Psoas muscle (tissue), 7 donors: ENCODE measurements at regions not wholly inside any gene's neighbourhood (a gene's known extent, or its start where the extent isn't known, plus 50 kb on each side); places are given as distances from the start of the nearest gene placed in this dataset.
"Not testable (repeated sequence)": the region's sequence is repeated elsewhere in the genome, so short reads cannot be mapped to it uniquely, and the experiment has no call there.

Experiments
- ATAC-seq, 4 donors: fragments of 200-7000 bp; cut with Tn5 transposase; one replicate each; pipeline ENCODE4 v1.9.1; 2020; ENCODE audit warnings: moderate library complexity in 3 of 4, mild to moderate bottlenecking in 2 of 4
- DNase-seq, 2 donors: peaks; one replicate each; pipeline ENCODE4 v3.0.0-alpha.2; 2020
- H3K27ac ChIP-seq: fragments of 200-600 bp; one replicate; pipeline ENCODE4 v1.8.0; 2022
- H3K27me3 ChIP-seq, 3 donors: fragments of 200-600 bp in 1 of 3; one replicate each; pipeline versions ENCODE4 v1.6.1 to v1.8.0; 2013 to 2022; ENCODE audit warnings: low read length in 2 of 3, mild to moderate bottlenecking in 2 of 3, moderate library complexity in 1 of 3; ENCODE audit not compliant: insufficient read depth in 3 of 3
- H3K36me3 ChIP-seq, 2 donors: fragments of 200-600 bp in 1 of 2; one replicate each; pipeline versions ENCODE4 v1.6.1 to v1.8.0; 2013 to 2022; ENCODE audit warnings: low read depth in 1 of 2, mild to moderate bottlenecking in 1 of 2, moderate library complexity in 1 of 2; ENCODE audit not compliant: insufficient read depth in 1 of 2
- H3K4me1 ChIP-seq: fragments of 200-600 bp; one replicate; pipeline ENCODE4 v1.8.0; 2022
- H3K4me3 ChIP-seq: fragments of 200-600 bp; one replicate; pipeline ENCODE4 v1.8.0; 2022; ENCODE audit warnings: mild to moderate bottlenecking
- H3K9me3 ChIP-seq: fragments of 200-600 bp; one replicate; pipeline ENCODE4 v1.8.0; 2022
- WGBS, 3 donors: extraction: QIAGEN DNeasy Blood & Tissue Kit; methylation state at CpG; one replicate each; pipeline versions ENCODE4 v1.1.6 to v1.1.7; 2013; 5-methylcytosine and 5-hydroxymethylcytosine counted together
- intact Hi-C, 2 donors: fragments of 100-400 bp; cut with DNase I; formaldehyde crosslinking; loops; one replicate each; pipeline versions ENCODE4 v1.11.0 to v1.14.2; 2022
- TF ChIP-seq, protein P1 (sequence below): fragments of 200-600 bp; IDR thresholded peaks from one replicate; pipeline ENCODE4 v1.8.0; 2022; ENCODE audit warnings: antibody characterized with exemption
- donor health status: healthy with polysubstance abuse.
- donor health status: DM: no; HTN: no; CAD: no; lungs with moderate emphysema.
- donor health status: Bipolar disorder and iron deficiency.
- donor health status: healthy.
- donor health status: DM: yes; HTN: yes; CAD: no.
- donor health status: DM: no; HTN: no; CAD: no.
- donor health status: DM: yes; HTN: yes; CAD: no.

DNA sequence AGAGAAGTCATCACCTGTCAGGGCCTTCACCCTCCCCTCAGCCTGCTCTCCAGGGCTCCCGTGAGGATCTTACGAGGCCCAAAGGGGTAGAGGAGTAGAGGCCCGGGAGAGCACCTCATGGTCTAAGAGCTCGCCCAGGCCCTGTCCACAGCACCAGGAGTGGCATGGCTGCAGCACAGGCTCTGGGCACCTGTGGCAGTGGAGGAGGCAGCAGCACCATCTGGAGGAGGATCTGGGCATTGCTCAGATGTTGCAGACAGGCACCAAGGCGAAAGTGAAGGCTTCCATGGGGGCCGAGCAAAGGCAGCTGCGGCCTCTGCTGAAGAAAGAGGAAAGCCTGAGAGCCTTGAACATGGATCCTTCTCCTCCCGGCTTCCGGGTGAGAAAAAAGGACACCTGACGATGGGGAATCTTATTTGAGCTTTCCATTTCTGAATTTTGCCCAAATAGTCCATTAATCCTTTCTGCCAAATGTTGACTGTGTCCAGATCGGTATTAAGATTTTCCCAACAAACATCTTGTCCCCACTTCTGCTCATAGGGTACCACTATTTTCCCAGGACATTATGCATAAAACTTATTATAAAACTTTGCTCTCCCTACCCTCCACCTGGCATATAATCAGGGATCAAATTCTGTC is 604.7 kb downstream of the PTPRC start:
- WGBS, 3 donors, result 87 to 93% (median 90%) methylated on average over 11 of the region's 11 CpGs
- TF ChIP-seq, protein P1, sequence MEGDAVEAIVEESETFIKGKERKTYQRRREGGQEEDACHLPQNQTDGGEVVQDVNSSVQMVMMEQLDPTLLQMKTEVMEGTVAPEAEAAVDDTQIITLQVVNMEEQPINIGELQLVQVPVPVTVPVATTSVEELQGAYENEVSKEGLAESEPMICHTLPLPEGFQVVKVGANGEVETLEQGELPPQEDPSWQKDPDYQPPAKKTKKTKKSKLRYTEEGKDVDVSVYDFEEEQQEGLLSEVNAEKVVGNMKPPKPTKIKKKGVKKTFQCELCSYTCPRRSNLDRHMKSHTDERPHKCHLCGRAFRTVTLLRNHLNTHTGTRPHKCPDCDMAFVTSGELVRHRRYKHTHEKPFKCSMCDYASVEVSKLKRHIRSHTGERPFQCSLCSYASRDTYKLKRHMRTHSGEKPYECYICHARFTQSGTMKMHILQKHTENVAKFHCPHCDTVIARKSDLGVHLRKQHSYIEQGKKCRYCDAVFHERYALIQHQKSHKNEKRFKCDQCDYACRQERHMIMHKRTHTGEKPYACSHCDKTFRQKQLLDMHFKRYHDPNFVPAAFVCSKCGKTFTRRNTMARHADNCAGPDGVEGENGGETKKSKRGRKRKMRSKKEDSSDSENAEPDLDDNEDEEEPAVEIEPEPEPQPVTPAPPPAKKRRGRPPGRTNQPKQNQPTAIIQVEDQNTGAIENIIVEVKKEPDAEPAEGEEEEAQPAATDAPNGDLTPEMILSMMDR, result no peak
- H3K9me3 ChIP-seq, result no peaks in the 10 kb centered on the region
- no peaks in the 10 kb centered on the region for H3K36me3 ChIP-seq
- peak in 1 of 4 donors; percentile 45 for ATAC-seq
- H3K27ac ChIP-seq, result no peak overlapping the region
- H3K4me3 ChIP-seq, result no peak overlapping the region
- H3K4me1 ChIP-seq, result no peaks in the 10 kb centered on the region
- peak in 1 of 2 donors; percentile 53 for DNase-seq
- H3K27me3 ChIP-seq, result no peaks in the 10 kb centered on the region
- intact Hi-C loops, result loop anchor here in 1 of 2 donors (2.0 kb wide), 1 partner anchor 21 kb away; no protein-coding TSS in a partner anchor

DNA sequence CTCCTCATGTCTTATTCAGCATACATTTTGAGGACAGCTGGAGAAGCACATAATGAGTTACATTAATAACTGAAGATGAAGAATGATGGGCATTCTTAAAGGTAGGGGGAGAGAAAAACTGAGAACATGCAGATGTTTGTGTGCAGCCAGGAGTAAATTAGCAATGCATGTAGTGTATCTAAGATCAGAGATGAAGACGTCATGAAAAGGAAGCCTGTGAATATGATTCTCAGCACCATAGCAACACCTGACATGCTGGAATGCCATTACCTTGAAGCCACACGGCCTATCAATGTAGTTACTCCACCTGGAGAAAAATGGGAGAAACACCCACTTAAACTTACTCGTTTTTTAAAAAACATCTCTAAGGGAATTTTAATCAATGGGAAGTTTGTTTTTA is 607.1 kb downstream of the PTPRC start:
- Histone ChIP-seq H3K4me3 (no peak overlapping the region), H3K9me3 (peaks cover 3% of the 10 kb centered on the region), H3K4me1 (no peaks in the 10 kb centered on the region), H3K27me3 (no peaks in the 10 kb centered on the region), H3K36me3 (no peaks in the 10 kb centered on the region), H3K27ac (no peak overlapping the region)
- WGBS, 3 donors, result 60 to 71% (median 64%) methylated on average over 3 of the region's 3 CpGs
- DNase-seq, result no peak
- no peak for ATAC-seq
- intact Hi-C loops, result loop anchor here in 1 of 2 donors (2.0 kb wide), 1 partner anchor 19 kb away; no protein-coding TSS in a partner anchor
- TF ChIP-seq, protein P1, result no peak

DNA sequence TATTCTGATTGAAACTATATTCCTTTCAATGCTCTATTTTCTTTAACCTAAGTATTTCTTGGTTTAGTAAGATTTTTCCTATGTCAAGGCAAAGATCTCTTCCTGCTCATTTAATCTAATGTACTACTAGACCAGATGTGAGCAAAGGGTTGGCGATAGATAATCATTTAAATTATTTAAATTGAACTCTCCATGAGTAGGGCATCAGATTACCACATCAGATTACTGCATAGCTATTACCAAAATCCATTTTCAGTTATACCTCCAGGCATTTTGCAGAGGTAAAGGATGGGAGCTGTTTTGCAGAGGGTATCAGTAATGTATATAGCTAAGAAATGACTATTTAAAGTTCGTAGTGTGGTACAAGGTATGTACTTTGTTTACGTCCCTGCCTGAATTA is 607.9 kb downstream of the PTPRC start:
- Histone ChIP-seq H3K9me3 (peaks cover 3% of the 10 kb centered on the region), H3K27ac (no peak overlapping the region)
- intact Hi-C loops, result no loop called here

DNA sequence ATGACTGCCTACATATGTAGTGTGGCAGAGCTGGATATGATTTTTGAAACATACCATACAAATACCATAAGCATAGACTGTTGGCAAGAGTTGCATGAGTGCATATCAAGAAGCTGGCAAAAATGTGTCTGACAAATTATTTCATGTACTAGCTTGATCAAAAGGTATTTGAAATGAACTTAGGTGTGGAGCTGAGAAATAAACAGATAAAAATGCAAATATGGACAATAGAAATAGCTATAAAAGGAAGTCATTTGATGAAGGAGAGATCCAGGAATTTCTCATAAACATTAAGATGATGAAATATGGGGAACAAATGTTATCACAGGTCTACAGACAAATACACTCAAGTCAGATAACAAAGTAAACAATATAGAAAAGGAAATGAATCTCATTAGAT is 609.1 kb downstream of the PTPRC start:
- ATAC-seq, result no peak
- Histone ChIP-seq H3K4me1 (no peaks in the 10 kb centered on the region), H3K27ac (no peak overlapping the region), H3K27me3 (no peaks in the 10 kb centered on the region), H3K4me3 (no peak overlapping the region), H3K36me3 (no peaks in the 10 kb centered on the region), H3K9me3 (peaks cover 3% of the 10 kb centered on the region)
- DNase-seq, result no peak
- intact Hi-C loops, result no loop called here
- TF ChIP-seq, protein P1, result no peak

More for the DNA sequence above, 607.9 kb downstream of the PTPRC start:
- no peaks in the 10 kb centered on the region for H3K4me1 ChIP-seq
- no peaks in the 10 kb centered on the region for H3K36me3 ChIP-seq
- DNase-seq (no peak), ATAC-seq (no peak)
- H3K27me3 ChIP-seq, result no peaks in the 10 kb centered on the region
- WGBS, 3 donors, result 90 to 96% (median 95%) methylated on average over 3 of the region's 3 CpGs
- TF ChIP-seq, protein P1, result no peak
- H3K4me3 ChIP-seq, result no peak overlapping the region

DNA sequence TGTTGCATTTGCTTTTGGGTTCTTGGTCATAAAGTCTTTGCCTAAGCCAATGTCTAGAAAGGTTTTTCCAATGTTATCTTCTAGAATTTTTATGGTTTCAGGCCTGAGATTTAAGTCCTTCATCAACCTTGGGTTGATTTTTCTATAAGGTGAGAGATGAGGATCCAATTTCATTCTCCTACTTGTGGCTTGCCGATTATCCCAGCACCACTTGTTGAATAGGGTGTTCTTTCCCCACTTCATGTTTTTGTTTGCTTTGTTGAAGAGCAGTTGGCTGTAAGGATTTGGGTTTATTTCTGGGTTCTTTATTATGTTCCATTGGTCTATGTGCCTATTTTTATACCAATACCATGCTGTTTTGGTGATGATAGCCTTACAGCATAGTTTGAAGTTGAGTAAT is 615.2 kb downstream of the PTPRC start:
- H3K4me3 ChIP-seq, H3K27ac ChIP-seq, H3K36me3 ChIP-seq, intact Hi-C loops, H3K4me1 ChIP-seq, H3K27me3 ChIP-seq, ATAC-seq, DNase-seq: not testable (repeated sequence)
- H3K9me3 ChIP-seq, result peaks cover 11% of the 10 kb centered on the region
- 88 to 97% (median 92%) methylated on average over 1 of the region's 1 CpG for WGBS, 3 donors
